ENCODE measurements at regions not wholly inside any gene's neighbourhood (a gene's known extent, or its start where the extent isn't known, plus 50 kb on each side); places are given as distances from the start of the nearest gene placed in this dataset.

GRCh38 chr9:79220666-79221065, 351.1 kb upstream of the TLE4 start:
- H3K4me3 ChIP-seq (ENCODE audit: low read length): no peak overlapping the region
- DNase-seq (ENCODE audit: low read depth, low spot score): no peak

- no peak overlapping the region for H3K4me3 ChIP-seq (ENCODE audit: low read length)
These were observed 350.7 kb upstream of the TLE4 start for GRCh38 chr9:79221084-79221483.

GRCh38 chr9:79222483-79222882, 349.3 kb upstream of the TLE4 start:
- no peak for DNase-seq (ENCODE audit: low read depth, low spot score)
- H3K4me3 ChIP-seq (ENCODE audit: low read length): no peak overlapping the region

More at GRCh38 chr9:79221084-79221483, 350.7 kb upstream of the TLE4 start:
- no peak for DNase-seq (ENCODE audit: low read depth, low spot score)

- DNase-seq (ENCODE audit: low read depth, low spot score): no peak
- H3K4me3 ChIP-seq (ENCODE audit: low read length): no peak overlapping the region
These were observed 346.9 kb upstream of the TLE4 start for GRCh38 chr9:79224672-79225433.

GRCh38 chr9:79233542-79233941, 338.2 kb upstream of the TLE4 start:
- peak; percentile 11 for DNase-seq (ENCODE audit: low read depth, low spot score)
- H3K4me3 ChIP-seq (ENCODE audit: low read length): no peak overlapping the region

- H3K4me3 ChIP-seq (ENCODE audit: low read length): no peak overlapping the region
- no peak for DNase-seq (ENCODE audit: low read depth, low spot score)
These were observed 335.3 kb upstream of the TLE4 start for GRCh38 chr9:79236466-79236865.

GRCh38 chr9:79237861-79238260, 333.9 kb upstream of the TLE4 start:
- no peak for DNase-seq (ENCODE audit: low read depth, low spot score)
- no peak overlapping the region for H3K4me3 ChIP-seq (ENCODE audit: low read length)

- no peak for DNase-seq (ENCODE audit: low read depth, low spot score)
- no peak overlapping the region for H3K4me3 ChIP-seq (ENCODE audit: low read length)
These were observed 331.0 kb upstream of the TLE4 start for GRCh38 chr9:79240774-79241173.

- no peak overlapping the region for H3K4me3 ChIP-seq (ENCODE audit: low read length)
- no peak for DNase-seq (ENCODE audit: low read depth, low spot score)
These were observed 329.3 kb upstream of the TLE4 start for GRCh38 chr9:79242489-79242888.

- DNase-seq (ENCODE audit: low read depth, low spot score): no peak
- H3K4me3 ChIP-seq (ENCODE audit: low read length): no peak overlapping the region
These were observed 325.6 kb upstream of the TLE4 start for GRCh38 chr9:79246170-79246569.

GRCh38 chr9:79247021-79247420, 324.7 kb upstream of the TLE4 start:
- H3K4me3 ChIP-seq (ENCODE audit: low read length): no peak overlapping the region
- no peak for DNase-seq (ENCODE audit: low read depth, low spot score)

- no peak for DNase-seq (ENCODE audit: low read depth, low spot score)
- H3K4me3 ChIP-seq (ENCODE audit: low read length): no peak overlapping the region
These were observed 321.0 kb upstream of the TLE4 start for GRCh38 chr9:79250806-79251205.

GRCh38 chr9:79254900-79255650, 316.7 kb upstream of the TLE4 start:
- no peak overlapping the region for H3K4me3 ChIP-seq (ENCODE audit: low read length)
- DNase-seq (ENCODE audit: low read depth, low spot score): no peak

GRCh38 chr9:79255651-79256260, 316.0 kb upstream of the TLE4 start:
- DNase-seq (ENCODE audit: low read depth, low spot score): no peak
- H3K4me3 ChIP-seq (ENCODE audit: low read length): no peak overlapping the region

- DNase-seq (ENCODE audit: low read depth, low spot score): no peak
- H3K4me3 ChIP-seq (ENCODE audit: low read length): no peak overlapping the region
These were observed 315.0 kb upstream of the TLE4 start for GRCh38 chr9:79256691-79257213.

GRCh38 chr9:79257228-79257781, 314.5 kb upstream of the TLE4 start:
- no peak overlapping the region for H3K4me3 ChIP-seq (ENCODE audit: low read length)
- no peak for DNase-seq (ENCODE audit: low read depth, low spot score)

- DNase-seq (ENCODE audit: low read depth, low spot score): no peak
These were observed 313.9 kb upstream of the TLE4 start for GRCh38 chr9:79257790-79258351.

GRCh38 chr9:79259858-79260257, 311.9 kb upstream of the TLE4 start:
- DNase-seq (ENCODE audit: low read depth, low spot score): no peak
- no peak overlapping the region for H3K4me3 ChIP-seq (ENCODE audit: low read length)

More at GRCh38 chr9:79257790-79258351, 313.9 kb upstream of the TLE4 start:
- H3K4me3 ChIP-seq (ENCODE audit: low read length): no peak overlapping the region

- DNase-seq (ENCODE audit: low read depth, low spot score): no peak
- no peak overlapping the region for H3K4me3 ChIP-seq (ENCODE audit: low read length)
These were observed 308.1 kb upstream of the TLE4 start for GRCh38 chr9:79263628-79264027.

Measured in Jurkat, Clone E6-1 (cell line).